HG03135 (cell line): ENCODE measurements at regions not wholly inside any gene's neighbourhood (a gene's known extent, or its start where the extent isn't known, plus 50 kb on each side); places are given as distances from the start of the nearest gene placed in this dataset.

Source experiments
- ATAC-seq: cut with Tn5 transposase; IDR thresholded peaks from one replicate; pipeline ENCODE4 v1.9.1; 2021; ENCODE audit warnings: mild to moderate bottlenecking, moderate library complexity; ENCODE audit not compliant: unreplicated experiment

DNA sequence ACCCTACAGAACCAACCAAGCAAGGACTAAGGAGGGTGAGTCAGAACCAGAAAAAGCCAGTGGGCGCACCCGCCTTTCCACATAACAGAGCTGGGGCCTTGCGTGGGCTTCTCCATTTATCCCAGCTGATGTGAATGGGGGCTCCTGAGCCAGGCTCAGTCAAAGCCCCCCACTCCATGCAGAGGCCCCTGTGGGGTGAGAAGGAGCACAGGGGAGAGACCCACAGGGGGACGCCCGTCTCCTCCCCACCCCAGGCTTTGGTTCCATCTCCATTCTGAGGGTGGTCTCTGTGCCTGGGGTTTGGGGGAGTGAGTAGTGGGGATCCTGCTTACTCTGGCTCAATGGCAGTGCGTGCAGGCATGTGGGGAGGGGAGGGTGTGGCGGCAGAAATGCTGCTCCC lies 210.1 kb upstream of the TNRC6C start:
- no peak for ATAC-seq

DNA sequence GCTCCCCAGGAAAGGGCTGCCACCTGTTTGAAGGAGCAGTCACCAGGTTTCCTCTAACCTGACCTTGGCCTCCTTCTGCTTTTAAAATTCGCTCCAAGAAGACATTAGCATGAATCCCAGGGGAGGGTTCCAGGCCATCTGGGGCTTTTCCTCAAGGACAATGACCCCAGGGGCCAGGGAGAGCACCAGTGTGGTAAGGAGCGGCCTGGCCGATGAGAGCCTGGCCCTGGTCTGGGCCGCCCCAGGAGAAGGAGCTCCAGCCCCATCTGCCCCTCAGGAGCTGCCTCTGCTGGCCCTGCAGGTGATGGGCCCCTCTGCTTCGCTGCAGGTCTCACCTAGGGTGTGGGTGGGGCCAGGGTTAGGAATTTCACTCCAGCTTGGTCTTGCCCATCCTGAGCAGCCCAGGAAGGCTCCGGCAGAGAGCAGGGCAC lies 209.2 kb upstream of the TNRC6C start:
- ATAC-seq: no peak

DNA sequence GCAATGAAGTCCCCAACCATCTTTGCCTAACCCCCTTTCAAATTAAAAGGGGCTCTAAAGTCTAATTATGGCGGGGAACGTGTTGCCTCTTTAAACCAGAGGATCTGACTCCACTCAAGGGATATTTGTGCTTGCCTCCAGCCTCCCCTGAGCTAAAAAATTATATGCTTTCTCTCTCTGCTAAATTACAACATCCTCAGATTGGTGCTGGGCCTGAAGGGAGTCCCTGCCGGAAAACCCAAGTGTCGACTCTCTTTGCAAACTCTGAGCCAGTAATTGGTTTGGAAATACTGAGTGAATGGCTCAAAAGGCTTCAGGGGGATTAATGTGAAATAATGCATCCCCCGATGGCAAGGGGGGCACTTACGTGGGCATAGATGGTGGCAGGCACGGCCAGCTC lies 208.5 kb upstream of the TNRC6C start:
- no peak for ATAC-seq

DNA sequence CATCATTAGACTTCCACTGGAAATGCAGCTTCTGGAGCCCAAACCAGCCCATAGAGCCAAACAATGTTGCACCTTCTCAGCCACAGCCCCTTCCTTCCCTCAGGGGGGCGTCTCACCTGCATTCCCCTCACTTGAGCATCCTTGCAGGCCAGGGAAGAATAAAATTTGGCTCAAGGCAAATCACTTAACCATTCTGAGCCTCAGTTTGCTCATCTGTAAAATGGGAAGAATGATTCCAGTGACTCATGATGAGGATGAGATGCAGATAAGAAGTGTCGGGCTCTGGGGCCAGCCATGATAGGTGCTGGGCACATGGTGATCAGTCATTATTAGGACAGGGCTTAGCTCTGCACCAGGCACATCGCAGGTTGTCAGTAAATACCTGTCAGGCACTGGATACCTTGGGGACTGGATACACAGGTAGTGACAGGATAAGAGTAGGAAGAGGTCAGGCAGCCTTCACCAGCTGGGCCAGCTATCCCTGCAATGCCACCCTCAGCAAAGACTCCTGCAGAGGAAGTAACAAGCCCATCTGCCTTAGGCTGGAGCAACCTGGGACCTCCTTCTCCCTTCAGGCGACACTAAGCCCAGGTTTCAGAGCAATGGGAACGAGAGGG lies 208.0 kb upstream of the TNRC6C start:
- ATAC-seq: no peak

DNA sequence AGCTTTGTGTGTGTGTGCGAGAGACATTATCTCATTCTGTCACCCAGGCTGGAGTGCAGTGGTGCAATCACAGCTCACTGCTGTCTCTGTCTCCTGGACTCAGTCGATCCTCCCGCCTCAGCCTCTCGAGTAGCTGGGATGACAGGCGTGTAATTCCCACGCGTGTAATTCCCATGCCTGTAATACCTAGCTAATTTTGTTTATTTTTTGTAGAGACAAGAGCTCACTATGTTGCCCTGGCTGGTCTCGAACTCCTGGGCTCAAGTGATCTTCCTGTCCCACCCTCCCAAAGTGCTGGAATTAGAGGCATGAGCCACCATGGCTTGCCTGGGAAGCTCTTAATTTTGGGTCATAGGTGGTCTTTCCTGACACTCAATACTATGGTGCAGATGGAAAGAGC lies 205.3 kb upstream of the TNRC6C start:
- ATAC-seq: no peak

DNA sequence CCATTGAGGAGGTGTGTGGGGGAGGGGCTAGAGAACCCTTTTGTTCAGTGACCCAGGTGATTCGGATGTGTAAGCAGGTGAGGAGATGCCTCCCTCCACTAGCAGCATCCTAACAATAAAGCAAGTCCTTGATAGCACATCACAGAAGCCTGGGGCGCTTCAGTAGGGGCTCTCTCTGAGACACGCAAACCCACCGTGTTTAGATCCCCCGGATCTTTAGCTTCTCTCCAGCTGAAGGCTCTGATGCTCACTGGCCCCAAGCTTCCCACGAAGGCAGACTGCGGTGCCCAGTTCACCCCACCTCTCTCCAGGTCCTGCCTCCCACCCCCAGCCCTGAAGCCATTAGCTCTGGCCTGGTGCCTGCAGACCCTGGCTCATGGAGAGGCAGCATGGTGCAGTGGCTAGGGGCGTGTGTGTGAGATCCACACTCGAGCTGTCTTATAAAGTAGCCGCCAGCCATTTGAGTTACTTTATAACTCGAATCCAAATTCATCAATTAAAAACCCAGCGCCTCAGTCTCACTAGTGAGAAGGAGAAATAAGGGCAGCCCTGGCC lies 204.7 kb upstream of the TNRC6C start:
- no peak for ATAC-seq

DNA sequence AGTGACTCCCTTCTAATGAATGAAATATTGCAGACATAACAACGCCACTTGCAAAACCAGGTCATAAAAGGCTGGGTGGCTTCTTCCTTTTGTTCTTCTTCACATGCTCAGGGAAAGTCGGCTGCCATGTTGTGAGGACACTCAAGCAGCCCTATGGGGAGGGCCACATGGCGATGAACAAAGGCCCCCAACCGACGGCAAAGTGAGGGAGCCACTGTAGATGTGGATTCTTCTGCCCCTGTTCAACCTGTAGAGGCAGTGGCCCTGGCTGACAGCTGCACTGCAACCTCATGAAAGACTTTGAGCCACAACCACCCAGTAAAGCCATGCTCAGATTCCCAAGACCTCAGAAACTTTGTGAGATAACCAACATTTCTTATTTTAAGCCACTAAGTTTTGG lies 203.5 kb upstream of the TNRC6C start:
- ATAC-seq: no peak

DNA sequence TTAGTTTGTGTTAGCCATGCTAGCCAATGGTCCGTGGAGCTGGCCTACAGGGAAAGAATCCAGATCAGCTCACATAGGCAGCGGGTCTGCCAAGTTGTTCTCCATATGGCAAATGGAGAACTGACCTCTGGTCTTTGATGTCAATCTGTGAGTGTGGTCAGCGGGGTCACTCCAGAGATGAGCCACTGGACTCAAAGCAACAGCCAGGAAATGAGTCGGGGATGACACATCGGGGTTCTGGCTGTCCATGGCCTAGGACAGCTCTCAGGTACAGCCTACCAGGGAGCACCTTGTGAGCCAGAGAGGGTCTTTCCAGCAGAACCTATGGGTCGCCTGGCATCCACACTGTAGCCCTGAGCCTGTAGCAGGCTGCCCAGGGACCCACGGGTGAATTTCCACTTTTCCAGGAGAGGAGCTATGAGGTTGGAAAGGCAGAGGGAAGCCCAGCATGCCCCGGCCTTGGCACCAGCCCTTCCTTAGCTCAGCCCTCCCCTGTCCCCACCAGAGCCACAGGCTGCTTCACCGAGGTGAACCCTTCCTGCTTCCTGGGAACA lies 203.0 kb upstream of the TNRC6C start:
- ATAC-seq: no peak

DNA sequence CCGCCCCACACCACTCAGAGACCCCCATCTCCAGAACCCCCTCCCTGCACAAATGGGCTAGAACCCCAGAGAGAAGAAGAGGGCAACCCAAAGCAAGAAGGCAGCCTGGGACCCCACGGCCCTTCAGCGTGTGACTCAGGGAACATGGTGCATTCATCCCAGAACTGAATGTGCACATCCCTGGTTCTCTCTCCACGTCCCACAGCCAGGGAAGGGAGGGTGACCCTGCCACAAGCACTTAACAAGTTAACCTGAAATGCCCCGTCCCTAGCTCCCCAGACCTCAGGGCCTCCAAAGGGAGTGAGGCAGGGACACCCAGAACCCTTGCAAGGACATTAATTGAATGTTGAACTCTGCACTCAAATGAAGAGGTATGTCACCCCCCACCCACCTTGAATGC lies 202.5 kb upstream of the TNRC6C start:
- no peak for ATAC-seq

DNA sequence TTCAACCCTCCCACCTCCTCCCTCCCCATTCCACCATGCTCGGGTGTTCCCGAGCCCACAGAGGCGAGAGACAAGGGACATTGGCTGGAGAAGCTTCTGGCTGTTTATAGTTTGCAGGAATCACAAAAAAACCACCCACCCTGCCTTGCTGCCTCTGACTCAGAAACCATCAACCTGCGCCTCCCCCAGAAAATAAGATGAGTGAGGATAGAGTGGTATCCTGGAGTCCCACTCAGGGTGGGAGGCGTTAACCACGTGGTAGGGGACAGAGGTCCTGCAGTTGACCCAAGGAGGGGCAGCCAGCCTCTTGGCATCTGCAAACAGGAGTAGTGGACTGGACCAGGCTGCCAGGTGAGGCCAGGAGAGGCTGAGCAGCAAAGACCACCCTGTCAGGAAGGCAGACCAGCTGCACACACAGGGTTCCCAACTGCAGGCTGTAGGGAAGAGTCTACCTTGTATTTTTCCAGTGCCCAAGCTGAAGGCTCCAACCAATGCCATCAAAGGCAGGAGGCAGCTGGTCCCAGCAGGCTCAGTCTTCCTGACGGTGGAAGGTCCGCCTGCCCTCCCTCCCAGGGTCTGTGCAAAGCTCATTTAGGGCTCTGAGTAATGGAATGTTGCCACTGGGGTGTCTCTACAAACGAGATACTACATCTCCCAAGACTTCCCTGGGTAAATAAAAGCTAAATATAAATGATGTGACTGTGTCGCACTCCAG lies 201.5 kb upstream of the TNRC6C start:
- ATAC-seq: no peak

DNA sequence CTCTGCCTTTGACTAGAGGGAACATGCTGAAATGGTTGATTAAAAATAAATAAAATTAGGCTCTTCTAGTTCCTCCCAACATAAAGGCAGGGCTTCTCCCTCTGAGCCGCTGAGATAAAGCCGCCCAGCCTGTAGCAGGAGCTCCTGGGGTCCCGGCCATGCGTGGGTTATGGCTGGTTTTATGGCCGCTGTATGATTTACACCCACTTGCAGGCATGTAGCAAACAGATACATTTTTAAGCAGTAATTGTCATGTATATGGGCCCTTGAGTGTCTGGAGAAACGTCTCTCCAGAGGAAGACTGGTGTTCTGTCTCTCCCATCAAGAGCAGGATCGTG lies 201.0 kb upstream of the TNRC6C start:
- no peak for ATAC-seq

DNA sequence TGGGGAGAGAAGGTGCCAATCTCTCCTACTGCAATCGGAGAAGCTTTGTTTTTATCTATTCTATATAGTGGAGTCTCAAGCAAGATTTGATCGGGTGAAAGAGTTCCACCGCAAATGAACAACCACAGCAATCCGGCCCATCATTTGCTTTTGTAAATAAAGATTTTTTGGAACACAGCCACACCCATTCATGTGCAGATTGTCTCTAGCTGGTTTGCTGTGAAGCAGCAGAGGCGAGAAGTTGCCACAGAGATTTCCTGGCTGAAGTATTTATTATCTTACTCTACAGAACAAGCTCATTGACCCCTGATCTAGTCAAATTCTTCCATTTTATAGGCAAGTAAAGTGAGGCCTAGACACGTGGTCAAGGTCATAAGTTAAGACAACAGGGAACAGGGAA lies 195.5 kb upstream of the TNRC6C start:
- no peak for ATAC-seq

DNA sequence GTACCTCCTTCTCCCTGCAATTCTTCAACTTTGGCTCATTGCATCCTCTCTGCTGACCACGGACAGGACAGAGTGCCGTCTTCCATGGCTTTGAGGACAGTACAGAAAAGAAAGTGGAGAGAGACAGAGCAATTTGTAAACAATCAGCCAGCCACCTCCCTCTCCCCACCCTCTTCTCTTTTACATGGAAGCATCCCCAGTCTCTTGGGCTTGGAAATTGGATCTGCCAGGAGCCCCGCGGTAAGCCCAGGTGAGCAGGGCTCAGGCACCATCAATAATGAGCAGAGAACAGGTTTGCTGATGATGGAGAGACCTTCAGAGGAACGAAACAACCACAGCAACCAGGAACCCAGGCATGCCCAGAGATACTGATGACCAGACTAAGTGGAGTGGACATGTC lies 194.9 kb upstream of the TNRC6C start:
- ATAC-seq: no peak

DNA sequence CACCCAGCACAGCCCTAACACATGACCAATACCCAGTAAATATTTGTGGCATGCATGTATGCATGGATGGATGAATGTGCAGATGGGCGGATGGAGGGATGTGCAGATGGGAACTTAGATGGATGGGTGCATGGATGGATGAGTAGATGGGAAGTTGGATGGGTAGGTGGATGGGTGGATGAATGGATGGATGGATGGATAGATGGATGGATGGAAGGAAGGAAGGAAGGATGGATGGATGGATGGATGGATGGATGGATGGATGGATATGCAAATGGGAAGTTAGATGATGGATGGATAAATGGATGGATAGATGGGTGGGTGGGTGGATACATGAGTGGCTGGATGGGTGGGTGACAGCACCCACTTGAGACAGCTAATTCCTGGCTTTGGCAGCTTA lies 193.2 kb upstream of the TNRC6C start:
- no peak for ATAC-seq

DNA sequence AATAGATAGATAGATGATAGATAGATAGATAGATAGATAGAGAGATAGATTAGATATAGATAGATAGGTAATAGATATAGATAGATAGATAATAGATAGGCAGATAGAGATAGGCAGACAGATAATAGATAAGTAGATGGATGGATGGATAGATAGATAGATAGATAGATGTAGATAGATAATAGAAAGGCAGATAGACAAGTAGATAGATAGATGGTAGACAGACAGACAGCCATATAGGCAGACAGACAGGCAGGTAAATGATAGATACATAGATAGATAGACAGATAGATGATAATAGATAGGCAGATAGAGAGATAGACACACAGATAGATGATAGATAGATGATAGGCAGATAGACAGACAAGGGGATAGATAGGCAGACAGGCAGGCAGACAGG lies 191.4 kb upstream of the TNRC6C start:
- ATAC-seq: no peak

DNA sequence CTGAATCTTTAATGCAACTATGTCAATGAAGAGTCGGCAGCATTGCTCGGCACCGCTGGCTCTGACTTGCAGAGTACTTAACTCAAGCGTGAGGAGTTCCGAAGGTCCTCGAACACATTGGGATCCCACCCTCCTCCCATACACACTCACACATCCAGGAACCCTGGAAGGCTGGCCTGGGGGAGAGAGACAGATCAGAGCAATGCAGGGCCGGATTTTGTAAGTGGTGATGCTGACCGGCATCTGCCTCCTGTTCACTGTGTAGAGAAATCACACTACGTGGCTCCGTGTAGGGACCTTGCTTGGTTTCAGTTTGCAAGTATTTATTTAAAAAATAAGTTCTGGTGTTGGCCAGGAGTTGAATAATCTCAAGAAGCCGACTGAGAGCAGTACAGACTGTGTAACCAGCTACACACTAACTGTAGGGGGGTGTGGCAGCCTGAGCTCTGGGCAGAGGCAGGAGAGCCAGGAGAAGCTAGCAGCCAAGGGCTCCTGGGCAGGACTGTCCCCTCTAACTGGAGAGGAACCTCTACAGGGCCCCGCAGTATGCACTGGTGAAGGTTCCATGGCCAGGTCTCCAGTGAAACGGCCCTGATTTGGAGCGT lies 190.2 kb upstream of the TNRC6C start:
- no peak for ATAC-seq

DNA sequence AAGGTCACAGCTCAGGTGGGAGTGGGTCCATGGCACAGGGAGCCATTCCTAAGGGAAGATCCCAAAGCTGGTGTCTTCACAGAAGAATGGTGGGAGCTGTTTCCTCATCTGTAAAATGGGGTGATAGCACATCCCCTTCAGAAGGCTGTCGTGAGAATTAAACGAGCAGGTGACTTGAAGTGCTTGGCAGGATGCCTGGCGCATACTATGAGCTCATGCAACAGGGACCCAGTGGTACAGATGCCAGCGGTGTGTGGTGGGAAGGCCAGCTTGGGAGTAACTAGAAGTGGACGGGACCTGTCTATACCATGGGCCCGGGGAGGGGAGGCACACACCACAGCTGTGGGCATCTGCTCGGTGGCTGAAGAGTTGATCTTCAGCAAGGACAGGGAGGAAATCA lies 189.3 kb upstream of the TNRC6C start:
- no peak for ATAC-seq

DNA sequence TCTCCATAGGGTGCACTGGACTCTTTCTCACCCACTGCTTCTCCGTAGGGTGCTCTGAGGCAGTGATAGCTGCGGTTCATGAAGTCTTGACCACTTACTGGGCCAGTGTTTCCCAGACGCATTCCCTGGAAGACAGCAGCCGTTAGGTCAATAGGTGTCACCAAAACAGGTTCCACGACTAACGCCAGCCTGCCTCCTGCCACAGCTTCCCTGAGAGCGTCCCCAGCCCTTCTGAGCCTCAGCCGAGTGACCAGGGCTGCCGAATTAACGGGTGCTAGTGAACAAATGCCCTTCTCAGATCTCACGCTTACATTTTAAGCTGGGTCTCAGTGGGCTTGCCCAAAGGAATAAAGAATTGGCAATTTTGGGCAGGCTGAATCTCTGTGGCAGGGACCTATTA lies 188.7 kb upstream of the TNRC6C start:
- no peak for ATAC-seq

DNA sequence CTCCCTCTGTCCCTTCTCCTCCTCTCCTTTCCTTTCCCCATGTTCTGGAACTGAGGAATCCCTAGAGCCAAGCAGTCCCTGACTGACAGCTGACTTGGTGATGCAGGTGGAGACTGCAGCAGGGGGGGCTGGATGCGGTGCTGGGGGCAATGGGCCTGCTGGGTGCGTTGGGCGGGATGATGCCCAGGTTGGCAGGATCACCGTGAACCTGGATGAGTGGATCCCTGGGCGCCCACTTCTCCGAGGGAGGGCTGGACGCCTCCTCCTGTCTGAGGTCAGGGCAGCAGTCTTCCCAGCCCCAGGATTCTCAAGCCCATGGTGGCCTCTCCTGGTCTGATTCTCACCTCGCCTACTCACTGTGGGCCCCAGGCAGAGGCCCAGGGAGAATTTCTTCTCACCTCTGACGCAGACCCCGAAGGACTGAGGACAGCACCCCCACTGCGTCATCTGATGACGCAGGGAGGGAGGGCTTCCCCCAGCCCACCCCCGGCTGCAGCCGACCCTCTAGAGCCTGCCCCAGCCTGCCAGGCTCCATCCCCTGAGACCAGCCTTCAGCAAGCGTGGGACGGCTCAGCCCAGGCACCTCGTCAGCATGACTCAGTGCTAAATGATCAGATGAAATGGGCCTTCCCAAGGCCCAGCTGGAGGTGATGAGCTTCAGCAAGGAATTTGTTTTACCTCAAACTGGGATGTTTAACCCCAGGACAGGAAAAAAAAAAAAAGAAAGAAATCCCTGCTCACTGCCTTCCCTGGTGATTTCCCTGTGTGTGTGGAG lies 188.0 kb upstream of the TNRC6C start:
- ATAC-seq: no peak

DNA sequence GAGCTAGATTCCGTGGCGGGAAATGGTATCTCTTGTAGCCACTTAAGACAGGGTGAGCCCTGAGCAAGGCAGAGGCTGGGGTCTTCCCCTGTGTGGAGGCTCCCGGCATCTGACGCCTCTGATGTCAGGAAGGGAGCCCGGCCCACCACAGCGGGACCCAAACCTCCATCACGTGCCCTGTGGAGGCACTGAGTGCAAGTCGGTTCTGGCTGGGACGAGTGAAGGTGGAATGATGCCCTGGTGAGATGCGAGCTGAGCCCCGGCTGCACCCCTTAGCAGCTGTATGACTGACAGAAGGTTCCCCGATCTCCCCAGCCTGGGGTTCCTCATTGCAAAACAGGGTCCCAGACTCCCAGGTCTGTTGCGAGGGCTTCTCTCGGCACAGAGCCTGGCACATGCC lies 187.4 kb upstream of the TNRC6C start:
- no peak for ATAC-seq

DNA sequence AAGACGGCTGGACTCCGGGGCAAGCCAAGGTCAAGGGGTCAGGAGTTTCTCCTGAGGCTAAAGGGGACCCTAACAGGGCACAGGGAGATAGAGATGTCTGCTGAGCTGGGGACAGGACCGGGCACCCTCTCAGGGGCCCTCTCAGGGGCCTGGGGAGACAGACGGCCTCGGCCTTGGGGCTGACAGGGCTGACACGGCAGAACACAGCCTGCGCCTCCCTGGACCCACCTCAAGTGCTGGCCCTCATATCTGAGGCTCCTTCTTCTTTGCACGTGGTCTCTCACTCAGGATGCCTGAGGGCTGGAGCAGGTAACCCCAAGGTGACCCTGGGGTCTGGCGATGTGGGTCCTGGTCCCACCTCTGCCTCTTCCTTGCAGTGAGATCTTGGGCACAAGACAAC lies 186.9 kb upstream of the TNRC6C start:
- ATAC-seq: no peak
